ENCODE measurements at regions not wholly inside any gene's neighbourhood (a gene's known extent, or its start where the extent isn't known, plus 50 kb on each side); places are given as distances from the start of the nearest gene placed in this dataset.

DNA sequence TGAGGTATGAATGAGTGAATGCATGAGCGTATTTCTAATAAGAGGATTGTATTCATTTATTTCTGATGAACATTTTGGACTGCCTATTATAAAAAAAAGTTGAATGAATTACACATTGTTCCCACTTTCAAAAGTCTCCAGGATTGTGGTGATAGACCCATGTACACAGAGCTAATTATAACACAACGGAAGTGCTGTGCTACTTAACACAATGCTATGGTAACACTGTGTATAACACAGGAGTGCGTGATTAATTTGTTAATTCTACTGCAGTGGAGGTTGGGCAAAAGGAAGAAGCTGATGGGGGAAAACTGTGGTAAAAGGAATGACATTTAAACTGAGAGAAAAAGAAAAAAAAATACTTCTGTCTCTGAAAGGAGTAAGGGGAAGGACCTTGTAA is 147.8 kb upstream of the MEF2C start:
- DNase-seq (ENCODE audit: low read depth): no peak

GRCh38 chr5:89028595-89029285 is 145.8 kb upstream of the MEF2C start:
- no peak for DNase-seq (ENCODE audit: low read depth)

GRCh38 chr5:89024045-89024444 is 141.1 kb upstream of the MEF2C start:
- no peak for DNase-seq (ENCODE audit: low read depth)

DNA sequence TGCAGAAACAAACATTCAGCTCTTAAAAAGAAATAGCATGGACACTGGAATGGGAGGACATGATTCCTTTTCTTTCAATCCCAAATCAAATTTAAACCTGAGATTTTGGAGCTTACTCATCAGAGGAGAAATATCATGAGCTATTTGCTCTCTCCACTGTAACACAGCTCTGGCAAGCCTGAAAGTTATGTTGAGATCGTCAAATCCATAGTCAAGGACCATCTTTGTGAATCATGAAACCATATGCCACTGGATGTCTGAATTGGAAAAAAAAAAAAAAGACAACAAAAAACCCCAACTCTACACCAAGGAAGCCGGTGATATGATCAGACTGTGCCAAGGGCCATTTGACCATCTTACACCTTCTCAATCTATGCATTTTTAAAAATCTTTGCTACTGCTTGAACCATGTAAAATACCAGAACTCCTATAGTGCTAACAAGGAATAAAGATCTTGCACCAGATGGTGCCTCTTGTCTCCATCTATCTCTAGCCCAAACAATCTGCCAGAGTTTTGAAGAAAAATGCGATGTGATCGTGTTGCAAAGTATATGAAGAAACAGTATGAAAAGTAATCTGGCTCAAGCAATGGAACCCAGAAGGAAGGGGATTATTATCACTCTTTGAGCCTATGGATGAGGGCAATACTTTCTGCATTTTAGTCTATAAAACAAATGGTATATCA is 138.1 kb upstream of the MEF2C start:
- DNase-seq (ENCODE audit: low read depth): no peak

- no peak for DNase-seq (ENCODE audit: low read depth)
Measured at GRCh38 chr5:89016741-89017303, 133.8 kb upstream of the MEF2C start.

DNA sequence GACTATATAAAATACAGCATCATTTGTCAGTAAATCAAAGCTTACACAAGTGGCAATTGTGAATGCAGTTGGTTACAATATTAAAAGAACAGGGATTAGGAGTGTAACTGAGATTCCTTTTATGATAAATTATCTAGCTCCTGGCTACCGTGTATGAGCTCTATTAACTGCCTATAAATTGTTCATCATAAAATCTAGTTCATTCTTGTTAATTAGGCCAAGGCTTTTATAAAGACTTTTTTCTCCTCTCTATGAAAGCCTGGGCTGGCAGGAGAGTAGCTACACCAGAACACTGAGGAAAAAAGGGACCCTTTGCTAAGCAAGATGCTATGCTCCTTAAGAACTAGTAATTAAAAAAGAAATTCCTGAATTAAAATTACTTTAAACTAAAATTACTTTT is 132.4 kb upstream of the MEF2C start:
- DNase-seq (ENCODE audit: low read depth): no peak

- DNase-seq (ENCODE audit: low read depth): no peak
Measured at GRCh38 chr5:89011778-89012711, 129.1 kb upstream of the MEF2C start.

DNA sequence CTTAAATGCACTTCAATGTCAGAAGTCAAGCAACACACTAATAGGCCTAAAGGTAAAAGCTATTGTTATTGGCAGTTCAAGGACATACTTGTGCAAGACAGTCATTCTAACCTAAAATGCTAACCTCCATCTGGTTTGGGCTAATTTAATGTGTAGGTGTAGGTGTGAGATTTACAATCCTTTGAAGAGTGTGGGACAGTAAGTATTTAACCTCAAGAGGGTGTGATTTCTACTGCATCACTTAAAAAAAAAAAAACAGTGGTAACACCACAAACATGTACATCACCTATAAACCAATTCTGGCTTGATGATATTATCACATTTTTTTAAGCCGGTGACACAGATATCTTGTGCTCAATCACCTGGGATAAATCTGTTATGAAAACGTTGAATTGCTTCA is 127.5 kb upstream of the MEF2C start:
- DNase-seq (ENCODE audit: low read depth): no peak

DNA sequence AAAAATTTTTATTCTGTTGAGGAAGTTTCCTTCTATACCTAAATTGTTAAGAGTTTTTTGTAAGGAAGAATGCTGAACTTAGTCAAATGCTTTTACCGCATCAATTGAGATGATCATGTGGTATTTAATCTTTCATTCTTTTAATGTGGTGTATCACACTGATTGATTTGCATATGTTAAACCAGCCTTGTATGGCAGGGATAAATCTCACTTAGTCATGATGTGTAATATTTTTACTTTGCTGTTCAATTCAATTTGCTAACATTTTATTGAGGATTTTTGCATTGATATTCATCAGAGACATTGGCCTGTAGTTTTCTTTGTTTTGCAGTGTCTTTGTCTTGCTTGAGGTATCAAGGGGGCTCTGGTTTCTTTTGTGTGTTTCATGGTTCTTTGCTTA is 125.3 kb upstream of the MEF2C start:
- DNase-seq (ENCODE audit: low read depth): no peak

DNA sequence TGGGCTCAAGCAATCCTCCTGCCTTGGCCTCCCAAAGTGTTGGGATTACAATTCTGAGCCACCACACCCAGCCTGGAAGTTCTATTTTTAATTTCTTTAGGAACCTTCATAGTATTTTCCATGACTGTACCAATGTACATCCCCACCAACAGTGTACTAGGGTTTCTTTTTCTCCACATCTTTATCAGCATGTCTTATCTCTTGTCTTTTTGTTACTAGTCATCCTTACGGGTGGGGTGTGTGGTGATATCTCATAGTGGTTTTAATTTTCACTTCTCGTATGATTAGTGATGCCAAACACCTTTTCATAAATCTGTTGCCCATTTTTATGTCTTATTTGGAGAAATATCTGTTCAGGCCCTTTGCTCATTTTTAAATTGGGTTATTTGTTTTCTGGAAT is 123.0 kb upstream of the MEF2C start:
- DNase-seq (ENCODE audit: low read depth): no peak

GRCh38 chr5:89004379-89004778 is 121.4 kb upstream of the MEF2C start:
- no peak for DNase-seq (ENCODE audit: low read depth)

- no peak for DNase-seq (ENCODE audit: low read depth)
Measured at GRCh38 chr5:89003563-89004036, 120.6 kb upstream of the MEF2C start.

- DNase-seq (ENCODE audit: low read depth): no peak
Measured at GRCh38 chr5:88999853-89000252, 116.9 kb upstream of the MEF2C start.

- no peak for DNase-seq (ENCODE audit: low read depth)
Measured at GRCh38 chr5:88997937-88998336, 115.0 kb upstream of the MEF2C start.

- DNase-seq (ENCODE audit: low read depth): no peak
Measured at GRCh38 chr5:88984040-88984439, 101.1 kb upstream of the MEF2C start.

- no peak for DNase-seq (ENCODE audit: low read depth)
Measured at GRCh38 chr5:88979726-88980125, 96.7 kb upstream of the MEF2C start.

DNA sequence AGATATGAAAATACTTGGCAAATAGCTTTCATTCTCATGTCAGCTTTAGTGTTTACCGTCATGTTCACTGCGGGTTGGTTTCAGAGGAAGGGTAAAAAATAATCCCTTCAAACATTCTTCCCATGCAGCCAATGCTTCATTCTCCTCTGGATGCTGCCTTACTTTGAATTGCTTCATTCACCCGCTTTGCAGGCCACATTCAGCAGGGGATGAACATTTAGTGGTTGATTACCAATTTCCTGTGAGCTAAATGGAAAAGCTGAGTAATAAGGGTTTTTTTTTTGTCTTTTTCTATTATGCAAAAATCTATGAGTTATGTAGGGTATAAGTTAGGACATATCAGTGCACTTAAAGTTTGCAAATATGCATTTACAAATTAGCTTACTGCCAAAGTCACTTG is 96.3 kb upstream of the MEF2C start:
- DNase-seq (ENCODE audit: low read depth): peak; percentile 29

DNA sequence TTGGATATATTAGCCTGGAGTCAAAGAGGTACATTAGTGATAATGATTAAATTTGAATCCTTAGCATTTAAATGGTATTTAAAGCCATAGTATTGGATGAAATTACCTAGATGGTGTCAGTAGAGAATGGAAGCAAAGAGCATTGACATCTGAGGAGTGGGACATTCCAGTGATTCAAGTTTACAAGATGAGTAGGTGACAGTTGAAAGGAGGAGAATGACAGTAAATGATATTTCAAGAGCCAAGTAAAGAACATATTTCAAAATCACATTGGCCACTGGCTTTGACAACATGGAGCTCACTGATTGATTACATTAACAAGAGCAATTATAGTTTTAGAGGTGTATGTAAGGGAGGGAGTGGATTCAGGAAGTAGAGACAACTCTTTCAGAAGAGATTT is 93.9 kb upstream of the MEF2C start:
- no peak for DNase-seq (ENCODE audit: low read depth)

DNA sequence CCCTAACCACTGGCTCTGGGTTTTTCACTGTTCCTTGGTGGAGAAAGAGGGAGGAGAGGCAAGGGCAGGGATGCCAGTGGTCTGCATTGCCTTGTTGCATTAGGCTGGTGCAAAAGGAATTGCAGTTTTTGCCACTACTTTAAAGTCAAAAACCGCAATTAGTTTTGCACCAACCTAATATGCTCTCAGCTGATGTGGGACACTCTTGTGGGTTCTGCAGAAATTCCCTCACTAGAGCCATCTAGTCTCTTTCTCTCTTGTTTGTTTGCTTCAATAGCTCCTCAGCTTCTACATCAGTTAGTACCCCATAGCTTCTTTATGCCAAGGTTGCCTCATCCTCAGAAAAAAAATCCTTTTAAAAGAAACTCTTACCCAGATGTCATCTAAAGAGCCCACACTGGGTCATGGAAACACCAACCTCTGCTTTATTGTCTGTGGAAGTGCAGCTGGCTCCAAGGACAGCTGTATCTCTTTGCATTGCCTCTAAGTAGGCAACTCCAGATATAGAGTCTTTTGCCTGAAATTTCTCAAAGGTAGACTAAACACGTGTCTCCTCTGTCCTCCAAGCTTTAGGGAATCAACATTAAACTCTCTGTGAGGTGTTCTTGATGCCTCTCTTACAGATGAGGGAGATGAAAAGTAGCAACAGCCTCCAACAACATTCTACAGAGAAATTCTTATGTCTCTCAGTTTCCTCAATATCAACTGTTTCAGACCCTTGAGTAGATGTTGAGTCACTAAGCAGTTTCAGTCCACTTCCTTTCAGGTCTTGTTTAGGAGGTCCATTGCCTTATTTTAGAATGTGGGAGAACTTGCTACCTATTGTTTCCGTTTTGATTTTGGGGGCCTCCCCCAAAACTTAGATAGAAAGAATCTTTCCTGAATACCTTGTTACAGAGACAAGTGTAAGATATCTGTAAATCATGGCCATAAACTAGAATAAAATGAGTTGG is 84.9 kb upstream of the MEF2C start:
- DNase-seq (ENCODE audit: low read depth): no peak

GRCh38 chr5:88964831-88965230 is 81.8 kb upstream of the MEF2C start:
- no peak for DNase-seq (ENCODE audit: low read depth)

DNA sequence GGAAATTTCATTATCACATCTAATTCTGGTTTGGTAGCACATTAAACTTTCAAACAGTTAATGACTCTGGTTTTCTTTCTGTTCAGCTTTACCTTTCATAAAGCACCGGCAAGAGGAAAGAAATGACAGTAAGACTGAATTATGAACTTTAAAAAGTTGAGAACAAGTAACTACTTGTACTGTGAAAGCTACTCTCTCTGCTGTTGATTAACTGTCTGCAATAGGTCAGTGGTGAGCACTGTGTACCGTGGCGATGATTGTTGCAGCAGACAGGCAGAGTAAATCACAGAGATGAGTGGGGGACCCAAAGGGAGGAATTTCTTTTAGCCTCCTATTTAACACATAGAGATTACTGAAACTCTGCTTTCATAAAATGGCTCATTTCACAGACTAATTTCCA is 74.0 kb upstream of the MEF2C start:
- no peak for DNase-seq (ENCODE audit: low read depth)

Measured in fibroblast of gingiva (primary cell).